GM20000 (cell line): ENCODE measurements at regions not wholly inside any gene's neighbourhood (a gene's known extent, or its start where the extent isn't known, plus 50 kb on each side); places are given as distances from the start of the nearest gene placed in this dataset.

Source experiments
- DNase-seq: peaks from one replicate; pipeline ENCODE4 v3.0.0; 2012; ENCODE audit warnings: low spot score
- TF ChIP-seq, protein P1 (sequence below): IDR thresholded peaks from 2 replicates; pipeline ENCODE4 v1.5.1; 2012; ENCODE audit warnings: mild to moderate bottlenecking, control low read depth; ENCODE audit errors: extremely low read depth, missing control alignments

DNA sequence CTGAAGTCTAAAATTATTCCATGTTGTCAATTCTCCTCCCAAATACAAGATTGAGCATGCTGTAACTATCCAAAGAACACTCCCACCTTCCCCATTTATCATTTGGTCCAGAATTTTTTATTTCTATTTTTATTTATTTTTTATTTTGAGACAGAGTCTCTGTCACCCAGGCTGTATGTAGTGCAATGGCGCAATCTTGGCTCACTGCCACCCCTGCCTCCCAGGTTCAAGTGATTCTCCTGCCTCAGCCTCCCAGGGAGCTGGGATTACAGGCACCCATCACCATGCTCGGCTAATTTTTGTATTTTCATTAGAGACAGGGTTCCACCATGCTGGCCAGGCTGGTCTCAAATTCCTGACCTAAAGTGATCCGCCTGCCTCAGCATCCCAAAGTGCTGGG lies 306.8 kb downstream of the KLF12 start:
- TF ChIP-seq, protein P1, sequence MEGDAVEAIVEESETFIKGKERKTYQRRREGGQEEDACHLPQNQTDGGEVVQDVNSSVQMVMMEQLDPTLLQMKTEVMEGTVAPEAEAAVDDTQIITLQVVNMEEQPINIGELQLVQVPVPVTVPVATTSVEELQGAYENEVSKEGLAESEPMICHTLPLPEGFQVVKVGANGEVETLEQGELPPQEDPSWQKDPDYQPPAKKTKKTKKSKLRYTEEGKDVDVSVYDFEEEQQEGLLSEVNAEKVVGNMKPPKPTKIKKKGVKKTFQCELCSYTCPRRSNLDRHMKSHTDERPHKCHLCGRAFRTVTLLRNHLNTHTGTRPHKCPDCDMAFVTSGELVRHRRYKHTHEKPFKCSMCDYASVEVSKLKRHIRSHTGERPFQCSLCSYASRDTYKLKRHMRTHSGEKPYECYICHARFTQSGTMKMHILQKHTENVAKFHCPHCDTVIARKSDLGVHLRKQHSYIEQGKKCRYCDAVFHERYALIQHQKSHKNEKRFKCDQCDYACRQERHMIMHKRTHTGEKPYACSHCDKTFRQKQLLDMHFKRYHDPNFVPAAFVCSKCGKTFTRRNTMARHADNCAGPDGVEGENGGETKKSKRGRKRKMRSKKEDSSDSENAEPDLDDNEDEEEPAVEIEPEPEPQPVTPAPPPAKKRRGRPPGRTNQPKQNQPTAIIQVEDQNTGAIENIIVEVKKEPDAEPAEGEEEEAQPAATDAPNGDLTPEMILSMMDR = no peak
- no peak for DNase-seq

DNA sequence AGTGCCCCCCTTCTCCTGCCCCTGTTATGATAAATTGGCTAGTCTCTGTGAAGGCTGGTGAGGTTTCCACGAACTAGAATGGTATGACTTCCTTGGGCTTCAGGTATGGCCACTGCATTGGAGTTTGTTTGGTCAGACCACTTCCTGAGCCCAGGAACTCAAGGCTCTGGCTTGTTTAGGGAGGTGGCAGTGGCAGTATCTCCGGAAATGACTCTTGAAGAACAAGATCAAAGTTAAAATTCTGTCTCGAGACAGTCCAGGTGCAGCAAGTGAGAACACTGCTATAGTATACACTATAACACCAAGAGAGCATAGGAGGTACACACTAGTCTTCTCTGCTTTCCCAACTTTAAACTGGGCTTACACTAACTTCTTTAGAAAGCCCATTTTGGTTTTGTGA lies 309.1 kb downstream of the KLF12 start:
- TF ChIP-seq, protein P1 = no peak
- DNase-seq = no peak

DNA sequence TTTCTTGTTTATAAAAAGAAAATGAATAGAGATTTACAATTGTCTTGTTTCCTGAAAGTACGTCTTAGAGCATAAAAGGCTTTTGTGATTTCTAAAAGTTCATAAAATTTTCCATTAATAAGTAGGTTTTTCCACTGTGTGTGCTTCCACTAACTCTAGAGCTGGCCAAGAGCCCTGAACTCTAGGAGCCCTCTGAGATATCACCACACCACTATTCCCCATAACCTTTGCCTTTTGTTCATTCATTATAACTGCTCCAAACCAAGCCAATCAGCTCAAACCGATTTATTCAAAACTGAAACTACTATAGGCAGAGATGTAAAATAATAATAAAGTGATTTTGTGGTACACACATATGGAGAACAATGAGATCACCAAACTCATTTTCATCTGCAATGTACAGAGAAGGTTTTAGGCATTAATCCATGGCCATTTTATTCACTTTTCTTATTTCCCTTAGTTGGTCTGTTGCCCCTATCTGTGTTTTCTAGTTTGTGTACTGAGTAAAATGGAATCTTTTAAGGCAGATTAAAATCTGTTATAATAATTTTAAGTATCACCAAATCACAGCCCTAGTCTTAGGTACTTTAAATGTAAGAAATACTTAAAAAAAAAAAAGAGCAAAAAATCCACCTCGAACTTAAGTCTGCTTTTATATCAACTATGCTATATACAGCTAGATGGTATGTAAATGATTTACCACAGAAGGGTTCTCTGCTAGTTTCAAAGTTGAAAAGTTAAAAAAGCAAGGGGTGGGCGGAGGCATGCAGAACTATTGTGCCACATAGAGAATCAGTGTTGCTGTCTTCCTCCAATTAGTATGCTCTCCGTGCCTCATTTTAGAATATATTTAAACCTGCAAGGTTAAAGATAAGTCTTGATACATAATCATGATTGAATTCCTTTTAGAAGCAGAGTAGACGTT lies 311.3 kb downstream of the KLF12 start:
- TF ChIP-seq, protein P1 = no peak
- DNase-seq = no peak

DNA sequence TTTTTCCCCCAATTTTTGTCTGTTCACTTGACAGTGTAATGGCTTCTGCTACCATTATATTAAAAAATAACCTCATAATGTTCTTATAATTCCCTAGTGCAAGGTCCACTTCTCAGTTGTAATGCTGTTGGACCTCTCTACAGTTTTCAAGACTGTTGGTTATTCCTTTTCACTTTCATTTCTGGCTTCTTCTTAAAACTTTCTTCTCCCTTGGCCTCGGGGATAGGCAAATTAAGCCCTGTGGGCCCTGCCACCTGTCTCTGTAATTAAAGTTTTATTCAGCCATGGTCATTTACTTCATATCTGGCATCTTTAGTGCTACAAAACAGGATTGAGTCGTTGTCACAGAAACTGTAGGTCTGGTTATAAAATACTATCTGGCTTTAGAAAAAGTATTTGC lies 313.5 kb downstream of the KLF12 start:
- DNase-seq = peak; percentile 7
- TF ChIP-seq, protein P1 = no peak

DNA sequence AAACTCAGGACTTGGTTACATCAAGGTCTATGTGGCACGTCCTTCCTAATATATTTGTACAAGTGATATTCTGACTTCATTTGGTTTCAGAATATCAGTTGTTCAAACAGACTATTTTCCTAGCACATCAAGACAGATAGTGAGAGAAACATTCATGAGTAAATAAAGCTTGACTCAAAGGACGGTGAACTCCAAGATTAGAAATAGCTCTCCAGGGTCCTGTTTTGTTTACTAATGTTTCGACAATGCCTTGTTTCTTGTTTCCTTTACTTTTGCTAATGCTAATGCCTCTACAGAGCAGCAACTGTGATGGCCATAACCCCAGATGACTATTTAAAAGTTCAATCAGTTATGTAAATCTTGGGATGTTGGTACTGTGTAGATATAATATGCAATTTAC lies 313.9 kb downstream of the KLF12 start:
- DNase-seq = no peak
- TF ChIP-seq, protein P1 = no peak

DNA sequence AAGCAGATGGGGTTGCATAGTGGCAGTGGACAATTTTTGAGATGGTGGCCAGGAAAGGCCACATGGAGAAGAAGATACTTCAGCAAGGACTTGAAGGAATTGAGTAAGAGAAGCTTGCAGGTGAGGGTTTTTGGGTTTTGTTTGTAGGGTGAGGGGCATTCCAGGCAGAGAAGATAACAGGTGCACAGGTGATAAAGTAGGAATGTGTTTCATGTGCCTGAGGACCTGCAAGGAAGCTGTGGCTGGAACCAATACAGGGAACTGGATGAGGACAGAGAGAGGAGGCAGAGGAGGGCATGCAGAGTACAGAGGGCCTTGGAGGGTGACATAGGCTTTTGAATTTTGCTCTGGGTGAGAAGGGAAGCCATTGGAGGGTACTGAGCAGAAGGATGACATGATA lies 314.5 kb downstream of the KLF12 start:
- TF ChIP-seq, protein P1 = no peak
- DNase-seq = no peak

DNA sequence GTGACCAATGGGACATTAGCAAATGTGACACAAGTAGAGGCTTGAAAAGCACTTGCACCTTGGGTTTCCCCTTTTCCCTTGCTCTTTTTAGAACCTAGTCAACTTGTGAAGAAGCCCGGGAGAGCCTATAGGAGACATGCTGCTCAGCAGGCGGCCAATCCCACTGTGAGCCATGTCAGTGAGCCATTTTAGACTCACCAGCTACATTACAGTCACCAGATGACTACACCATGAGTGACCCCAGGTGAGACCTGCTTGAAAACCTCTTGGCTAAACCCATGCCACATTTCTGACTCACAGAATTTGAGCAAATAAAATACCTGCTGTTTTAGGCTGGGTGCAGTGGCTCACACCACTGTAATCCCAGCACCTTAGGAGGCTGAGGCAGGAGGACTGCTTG lies 317.5 kb downstream of the KLF12 start:
- TF ChIP-seq, protein P1 = no peak
- no peak for DNase-seq
